SHP77 (cell line): ENCODE measurements at regions not wholly inside any gene's neighbourhood (a gene's known extent, or its start where the extent isn't known, plus 50 kb on each side); places are given as distances from the start of the nearest gene placed in this dataset.

Experiments used
- DNase-seq, 2 experiments: peaks; one replicate each; lab custom pipeline; 2025; lab: John Stamatoyannopoulos, UW

DNA sequence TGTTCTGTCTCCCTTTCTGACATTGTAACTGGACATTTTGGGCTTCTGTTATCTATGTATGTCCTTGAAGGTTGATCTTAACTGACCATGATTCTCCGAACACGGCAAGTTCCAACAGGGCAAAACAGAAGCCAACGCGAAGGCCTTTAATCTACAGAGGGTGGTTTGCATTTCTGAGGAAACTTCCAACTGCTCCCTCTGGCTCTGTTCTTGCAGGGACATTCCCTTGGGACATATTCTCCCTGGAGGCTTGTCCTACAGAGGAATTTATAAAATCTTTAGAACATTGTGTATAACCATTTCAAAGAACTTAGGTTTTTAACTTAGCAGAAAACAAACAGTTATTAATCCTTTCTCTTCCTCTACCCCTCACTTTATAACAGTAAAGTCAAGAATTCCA is 189.0 kb upstream of the CDYL start:
- no peak for DNase-seq

DNA sequence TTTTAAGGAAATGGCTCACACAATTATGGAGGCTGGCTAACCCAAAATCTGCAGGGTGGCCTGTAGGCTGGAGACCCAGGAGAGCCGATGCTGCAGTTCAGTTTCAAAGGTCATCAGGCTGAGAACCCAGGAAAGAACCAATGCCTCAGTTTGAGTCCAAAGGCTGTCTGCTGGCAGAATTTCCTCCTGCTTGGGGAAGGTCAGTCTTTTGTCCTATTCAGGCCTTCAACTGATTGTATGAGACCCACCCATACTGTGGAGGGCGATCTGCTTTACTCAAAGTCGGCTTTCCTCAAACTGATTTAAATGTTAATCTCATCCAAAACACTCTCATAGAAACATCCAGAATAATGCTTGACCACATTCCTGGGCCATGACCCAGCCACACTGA is 189.7 kb upstream of the CDYL start:
- no peak for DNase-seq

DNA sequence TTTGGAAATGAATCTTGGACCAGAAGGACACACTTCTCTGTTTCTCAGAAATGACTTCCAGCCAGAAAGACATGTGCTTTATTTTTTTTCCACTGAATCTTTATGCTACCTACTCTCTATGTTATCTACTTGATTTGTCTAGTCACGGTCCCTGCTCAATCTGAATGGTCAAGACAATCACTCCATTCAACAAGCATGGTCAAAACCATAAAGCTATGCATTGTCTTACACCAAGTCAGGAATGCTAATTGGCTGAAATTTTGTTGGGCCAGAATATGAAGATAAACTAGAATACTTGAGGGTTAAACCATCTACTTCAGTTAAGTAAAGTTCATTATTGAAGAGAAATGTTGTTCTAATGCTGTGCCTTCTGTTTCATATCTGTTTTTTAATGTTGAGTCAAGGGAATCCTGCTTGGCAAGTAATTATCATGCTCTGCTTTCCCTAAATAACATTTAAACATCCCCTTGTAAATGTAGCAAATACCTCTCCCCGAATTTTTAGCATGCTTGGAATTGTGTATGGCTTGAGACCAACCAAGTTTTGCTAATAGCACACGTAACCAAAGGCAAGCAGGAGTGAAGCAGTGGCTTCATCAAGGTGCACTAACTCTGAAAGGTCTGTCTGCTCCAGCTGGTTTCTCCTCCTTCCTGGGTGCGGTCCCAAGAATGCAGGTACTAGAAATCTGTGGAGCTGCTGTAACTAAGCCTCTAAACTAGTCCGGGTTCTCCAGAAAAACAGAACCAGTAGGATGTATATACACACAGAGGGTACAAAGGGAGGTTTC is 190.3 kb upstream of the CDYL start:
- DNase-seq = no peak

DNA sequence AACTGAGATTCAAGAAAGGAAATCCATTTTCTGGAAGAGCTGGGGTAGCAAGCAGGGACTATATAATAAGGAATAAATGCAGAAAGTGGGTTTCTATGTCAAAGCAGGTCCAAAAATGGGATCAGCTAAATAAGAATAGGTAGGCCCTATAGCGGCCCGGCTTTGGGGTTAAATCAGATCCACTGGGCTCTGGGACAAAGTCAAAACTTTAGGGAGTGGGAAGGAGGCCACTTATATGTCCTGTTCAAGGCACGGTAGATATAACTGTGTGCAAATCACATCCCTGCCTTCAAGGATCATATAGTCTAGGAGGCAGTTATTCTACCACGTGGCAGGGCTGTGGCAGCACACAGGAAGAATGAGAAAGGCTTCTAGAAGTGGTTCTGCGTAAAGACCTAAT is 191.4 kb upstream of the CDYL start:
- DNase-seq = no peak

DNA sequence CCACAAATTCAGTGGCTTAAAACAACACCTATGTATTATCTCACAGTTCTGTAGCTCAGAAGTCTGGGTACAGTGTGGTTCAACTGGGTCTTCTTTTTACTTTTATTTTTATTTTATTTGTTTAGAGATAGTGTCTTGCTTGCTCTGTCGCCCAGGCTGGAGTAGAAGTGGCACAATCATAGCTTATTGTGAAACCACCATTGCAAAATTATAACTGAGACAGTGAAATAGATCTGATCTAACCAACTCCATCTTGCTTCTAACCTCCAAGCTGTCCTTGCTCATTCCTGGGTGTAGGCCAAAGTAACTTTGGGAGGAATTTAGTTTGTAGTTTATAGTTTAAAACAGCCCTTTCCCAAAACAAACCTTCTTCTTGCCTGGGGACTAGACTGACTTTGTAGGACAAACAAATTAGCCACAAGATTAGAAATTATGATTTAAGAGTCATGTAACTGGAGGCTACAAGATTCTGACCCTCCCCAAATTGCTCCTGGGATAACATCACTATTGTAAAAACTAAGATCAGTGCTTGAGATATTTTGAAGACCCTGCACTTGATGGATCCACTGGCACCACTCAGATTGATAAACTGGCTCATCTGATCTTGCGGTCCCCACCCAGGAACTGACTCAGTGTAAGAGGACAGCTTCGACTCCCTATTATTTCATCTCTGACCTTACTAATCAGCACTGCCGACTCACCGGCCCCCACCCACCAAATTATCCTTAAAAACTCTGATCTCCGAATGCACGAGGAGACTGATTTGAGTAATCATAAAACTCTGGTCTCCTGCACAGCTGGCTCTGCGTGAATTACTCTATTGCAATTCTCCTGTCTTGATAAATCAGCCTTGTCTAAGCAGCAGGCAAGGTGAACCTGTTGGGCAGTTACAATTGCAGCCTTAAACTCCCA is 193.4 kb upstream of the CDYL start:
- no peak for DNase-seq

DNA sequence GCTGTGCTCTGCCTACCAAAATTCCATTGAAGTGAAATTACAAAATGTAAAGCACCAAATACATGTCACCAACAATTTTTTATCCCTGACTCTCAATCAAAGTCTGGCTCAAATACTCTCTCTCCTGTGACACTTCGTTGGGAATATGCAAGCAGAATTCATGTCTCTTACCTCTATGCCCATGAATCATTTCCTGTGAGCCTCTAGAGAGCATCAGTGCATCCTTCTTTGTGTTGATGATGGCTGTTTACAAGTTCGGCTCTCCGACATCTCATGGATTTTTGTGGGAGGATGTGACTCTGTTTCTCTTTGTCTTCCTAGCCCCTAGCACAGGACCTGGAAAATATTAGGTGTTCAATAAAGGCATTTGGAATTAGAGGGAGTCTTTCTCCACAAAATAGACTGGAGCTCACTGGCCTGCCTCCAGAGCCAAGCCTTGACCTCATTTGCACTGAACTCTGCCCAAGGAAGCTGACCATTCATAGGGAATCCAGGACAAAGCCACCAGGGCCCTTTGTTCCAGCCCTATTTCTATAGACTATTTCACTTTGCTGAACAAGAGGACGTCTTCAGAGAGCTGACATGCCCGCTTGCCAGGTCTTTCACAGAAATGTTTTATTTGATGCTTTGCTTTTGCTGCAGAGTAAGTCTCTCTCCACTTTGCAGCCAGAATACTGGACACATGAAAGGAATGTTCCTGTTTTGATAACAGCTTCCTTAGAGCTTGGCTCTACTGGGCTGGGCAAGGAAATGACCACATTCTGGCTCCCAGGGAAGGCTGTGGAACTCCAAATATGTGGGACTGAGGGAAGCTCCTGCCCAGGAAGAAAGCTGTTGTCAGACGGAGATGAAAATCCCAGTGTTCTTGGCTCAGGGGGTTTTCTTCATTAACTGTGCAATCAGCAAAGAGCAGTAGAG is 194.5 kb upstream of the CDYL start:
- DNase-seq = no peak

DNA sequence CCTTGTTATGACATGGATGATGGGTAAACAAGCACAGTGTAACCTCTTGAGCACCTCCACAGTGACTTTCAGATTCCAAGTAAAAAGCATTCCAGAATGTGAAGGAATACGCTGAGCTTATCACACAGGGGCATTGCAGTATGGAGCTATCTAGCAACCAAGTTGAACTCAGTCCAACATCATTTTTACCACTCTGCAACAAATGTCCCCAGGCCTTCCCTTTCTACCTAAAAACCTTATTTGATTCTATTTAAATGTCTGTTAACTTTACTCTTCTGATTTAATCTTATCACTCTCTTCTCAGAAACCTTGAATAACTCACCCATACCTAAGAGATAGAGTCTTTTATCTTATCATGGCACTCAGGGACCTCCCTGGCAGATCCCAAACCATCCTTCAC is 195.8 kb upstream of the CDYL start:
- no peak for DNase-seq

DNA sequence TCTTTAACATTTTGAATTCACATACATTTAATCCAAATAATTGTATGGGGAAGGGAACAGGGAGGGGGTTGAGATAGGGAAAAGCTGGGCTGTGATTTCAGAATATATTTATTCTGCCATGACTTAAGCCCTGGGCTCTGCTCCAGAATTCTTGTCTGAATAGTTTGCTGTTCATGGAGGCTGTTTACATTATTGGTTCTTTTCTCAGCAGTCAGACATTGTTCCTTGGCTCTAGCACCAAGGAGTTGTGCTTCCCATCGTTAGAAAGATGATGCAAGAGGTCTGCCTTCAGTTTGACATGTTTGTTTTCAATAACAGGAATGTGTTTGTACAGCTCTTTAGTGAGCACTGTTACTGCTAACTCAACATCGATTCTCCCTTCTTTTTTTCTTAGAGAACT is 198.8 kb upstream of the CDYL start:
- no peak for DNase-seq

DNA sequence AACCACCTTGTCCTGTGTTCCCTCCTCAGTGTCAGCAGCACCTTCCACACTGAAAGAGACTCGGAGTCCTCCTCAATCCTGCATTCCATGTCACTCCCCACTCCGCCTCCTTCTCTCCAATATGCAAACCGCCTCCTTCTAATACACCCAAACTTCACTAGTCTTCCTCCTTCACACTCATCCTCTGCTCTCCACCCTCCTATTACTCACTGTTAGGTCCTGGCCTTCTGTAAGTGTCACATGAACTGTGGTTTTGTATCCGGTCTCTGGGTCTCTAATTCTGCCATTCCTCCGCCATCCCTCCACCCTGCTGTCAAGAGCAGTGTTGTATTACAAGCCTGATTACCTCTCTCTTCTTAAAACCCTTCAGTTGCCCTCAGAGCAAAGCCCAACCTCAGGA is 200.5 kb upstream of the CDYL start:
- DNase-seq = no peak

DNA sequence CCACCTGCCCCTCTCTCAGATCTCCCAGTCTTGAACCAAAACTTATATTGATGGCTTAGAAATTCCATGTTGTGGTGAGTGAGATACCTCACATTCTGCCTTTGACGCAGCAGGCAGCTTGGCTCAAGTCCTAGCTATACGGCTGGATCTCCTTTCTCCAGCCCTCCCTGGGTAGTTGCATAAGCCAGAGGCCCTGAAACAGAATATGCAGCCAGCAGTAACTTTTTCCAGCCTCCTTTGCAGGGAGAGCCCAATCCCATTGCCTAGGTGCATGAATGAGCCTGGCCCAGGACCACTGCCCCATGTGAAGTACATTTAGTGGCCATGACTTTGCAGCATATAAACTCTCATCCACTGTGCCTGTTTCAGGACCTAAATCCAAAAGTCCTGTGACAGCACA is 202.2 kb upstream of the CDYL start:
- DNase-seq = no peak

DNA sequence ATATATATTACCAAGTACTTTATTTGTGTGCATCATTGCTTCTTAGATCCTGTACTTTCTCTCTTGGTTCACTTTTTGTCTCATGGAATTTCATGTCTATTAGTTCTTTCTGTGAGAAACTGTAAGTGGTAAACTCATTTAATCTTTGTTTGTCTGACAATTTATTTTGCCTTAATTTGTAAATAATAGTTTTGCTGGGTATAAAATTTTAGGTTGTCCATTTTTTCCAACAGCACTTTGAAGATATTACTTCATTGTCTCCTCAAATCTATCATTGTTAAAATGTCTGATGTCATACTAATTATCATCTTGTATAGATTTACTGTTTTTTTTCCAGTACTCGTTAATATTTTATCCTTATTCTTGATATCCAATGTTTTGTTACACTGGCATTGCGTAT is 205.2 kb upstream of the CDYL start:
- DNase-seq = no peak

DNA sequence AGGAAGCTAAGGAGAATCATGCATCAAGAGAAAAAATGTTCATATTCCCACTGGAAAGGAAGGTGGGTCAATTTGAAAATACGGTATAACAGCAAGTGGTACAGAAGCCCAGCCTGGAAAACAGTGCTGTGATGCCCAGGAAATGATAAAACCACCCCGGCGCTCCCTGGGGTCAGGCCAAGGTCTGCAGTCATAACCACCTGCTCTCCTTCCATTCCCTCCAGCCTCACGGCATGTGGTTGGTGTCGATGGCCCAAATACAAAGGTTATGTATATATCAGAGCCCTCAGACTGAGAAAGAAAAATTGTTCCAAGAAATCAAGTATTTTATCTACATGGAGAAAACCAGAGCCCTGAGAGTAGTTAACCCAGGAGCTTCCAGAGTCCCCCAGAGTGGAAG is 208.1 kb upstream of the CDYL start:
- no peak for DNase-seq

DNA sequence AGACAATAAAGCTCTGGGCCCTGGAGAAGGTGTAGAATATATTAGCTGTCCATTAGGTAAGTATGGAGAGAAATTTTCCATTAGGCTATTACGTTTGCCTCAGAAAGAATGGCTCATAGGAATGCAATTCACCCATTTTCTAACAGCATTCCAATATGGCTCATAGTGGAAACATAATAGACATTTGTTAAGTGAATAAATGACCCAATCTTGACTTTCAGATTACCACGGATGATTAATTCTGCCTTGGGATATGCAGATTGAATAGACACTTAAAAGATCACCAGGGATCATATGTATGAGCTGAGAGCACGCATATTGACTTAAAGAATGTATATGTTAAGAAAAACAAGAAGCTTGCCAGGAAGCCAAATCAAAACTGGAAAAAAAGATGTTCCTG is 209.1 kb upstream of the CDYL start:
- no peak for DNase-seq

DNA sequence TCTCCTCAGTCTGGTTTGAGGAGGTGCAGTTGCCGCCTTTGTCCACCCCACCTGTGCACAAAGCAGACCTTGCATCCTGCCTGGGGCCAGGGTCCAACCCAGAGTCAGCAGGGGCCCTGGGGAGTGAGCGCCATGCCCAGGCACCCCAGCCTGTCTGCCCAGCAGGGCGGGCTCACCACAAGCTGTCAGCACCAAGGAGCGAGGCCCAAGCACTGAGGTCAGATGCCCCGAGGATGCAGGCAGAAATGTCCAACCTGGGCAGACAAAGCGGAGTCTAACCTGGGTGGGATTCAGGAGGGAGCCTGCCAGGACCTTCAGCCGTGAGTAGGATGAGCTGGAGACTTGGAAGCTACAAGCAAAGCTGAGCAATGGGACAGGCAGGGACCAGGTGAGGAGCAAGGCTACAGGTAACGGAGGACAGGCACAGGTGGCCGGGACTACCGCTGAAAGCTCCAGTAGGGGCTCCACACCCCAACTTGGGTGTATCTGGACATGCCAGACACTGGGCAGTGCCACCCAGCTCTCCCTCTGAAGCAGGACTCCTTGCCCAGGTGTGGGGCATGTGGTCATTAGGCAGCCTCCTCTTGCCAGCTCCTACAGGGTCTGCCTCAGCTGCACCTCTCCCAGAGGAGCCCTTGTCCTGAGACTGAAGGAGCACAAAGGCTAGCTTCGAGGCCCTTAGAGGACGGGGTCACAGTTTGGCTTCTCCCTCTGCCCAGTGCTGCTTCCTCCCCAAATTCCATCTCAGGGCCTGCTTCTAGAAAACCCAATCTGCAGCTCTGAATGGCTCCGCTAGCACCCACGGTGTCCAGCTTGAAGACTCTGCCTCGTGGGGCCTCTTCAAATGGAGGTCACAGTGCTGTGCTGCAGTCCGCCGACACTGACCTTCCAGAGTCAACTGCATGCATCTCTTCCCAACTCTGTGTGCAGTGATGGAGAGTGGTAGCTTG is 210.6 kb upstream of the CDYL start:
- no peak for DNase-seq

DNA sequence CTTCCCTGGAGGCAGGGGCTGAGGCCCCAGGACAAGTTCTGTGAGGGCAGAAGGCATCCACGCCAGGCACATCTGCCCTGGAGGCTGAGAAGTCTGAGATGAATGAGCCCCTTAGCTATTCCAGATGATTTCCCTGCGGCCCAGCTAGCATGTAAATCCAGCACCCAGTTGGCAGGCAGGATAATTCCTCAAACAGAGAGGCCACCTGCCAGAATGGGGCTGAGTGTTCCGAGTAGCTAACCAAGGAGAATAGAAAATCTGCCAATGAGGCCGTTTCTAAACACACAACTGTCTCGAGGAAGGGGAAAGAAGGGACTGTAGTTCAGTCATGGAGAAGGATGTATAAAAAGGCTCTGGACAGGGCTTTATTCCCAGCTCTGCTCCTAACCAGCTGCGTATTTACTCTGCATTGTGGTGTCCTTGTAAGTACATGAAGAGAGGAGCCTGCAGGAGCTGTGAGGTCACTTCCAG is 211.4 kb upstream of the CDYL start:
- DNase-seq = no peak

DNA sequence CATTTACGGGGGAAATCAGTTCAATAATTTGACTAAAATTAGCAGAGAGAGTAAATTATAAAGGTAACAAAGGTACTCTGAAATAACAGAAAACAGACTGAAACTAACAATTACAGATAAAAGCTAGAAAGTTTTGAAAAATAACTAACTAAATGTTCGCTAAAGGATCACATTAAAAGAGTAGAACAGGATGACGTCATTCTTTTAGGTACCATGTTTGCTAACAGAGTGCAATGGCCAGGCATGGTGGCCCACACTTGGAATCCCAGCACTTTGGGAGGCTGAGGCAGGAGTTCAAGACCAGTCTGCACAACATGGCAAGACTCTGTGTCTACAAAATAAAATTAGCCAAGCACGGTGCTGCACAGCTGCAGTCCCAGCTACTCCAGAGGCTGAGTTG is 212.3 kb upstream of the CDYL start:
- no peak for DNase-seq

DNA sequence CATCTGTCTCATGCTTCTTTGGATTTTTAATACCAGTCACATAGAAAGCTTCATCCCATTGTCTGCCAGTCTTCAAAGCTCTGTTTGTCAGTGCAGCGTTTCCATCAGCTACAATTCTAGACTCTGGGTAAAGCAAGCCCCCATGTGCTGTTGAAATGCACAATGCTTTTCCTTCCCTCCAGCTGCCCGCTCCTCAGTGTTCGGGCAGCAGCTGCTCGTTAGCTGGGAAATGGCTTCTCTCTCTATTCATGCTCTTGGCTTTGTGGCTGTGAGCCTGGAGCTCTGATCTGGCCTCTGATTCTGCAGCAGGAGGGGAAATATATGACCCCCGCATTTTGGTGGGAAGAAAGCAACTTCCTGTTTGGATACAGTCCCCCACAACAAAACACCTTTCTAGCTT is 213.0 kb upstream of the CDYL start:
- DNase-seq = no peak

DNA sequence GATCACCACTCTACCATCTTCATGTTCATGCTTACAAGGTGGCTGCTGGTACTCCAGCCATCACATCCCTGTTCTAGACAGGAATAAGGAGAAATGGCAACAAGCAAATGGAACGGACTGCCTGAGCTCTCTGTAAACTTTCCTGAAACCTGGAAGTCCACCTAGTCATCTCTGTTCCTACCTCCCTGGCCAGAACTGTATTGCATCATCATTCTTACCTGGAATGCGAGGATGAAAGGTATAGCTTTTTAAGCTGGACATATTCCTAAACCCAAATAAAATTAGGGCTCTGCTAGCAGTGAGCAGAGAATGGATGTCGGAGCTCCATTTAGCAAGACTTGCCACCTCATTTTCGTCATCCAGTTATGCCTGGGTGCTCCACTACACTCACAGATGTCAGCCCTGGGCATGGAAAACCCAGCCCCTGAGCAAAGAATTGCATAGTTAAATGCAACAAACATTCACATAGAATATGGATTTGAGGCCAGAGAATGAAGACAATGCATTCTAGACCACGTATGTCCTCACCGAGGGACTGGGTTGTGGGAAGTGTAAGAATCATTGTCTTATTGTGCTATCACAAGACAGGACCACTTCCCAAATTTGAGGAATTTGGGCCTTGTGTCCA is 214.3 kb upstream of the CDYL start:
- DNase-seq = no peak

DNA sequence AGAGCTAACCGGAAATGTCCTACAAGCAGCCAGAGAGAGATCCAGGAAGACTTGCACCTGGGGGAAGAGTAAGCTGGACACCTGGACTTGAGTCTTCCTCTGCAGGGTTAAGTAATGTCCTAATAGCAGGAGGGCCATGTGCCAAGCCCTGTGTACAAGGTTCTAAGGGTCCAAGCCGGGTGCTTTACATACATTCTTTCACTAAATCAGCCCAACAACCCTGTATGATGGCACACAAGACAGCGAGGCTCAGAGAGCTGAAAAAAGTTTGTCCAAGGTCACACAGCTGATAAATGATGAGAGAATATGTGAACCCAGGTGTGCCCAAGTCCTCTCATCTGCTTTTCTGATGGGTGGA is 215.1 kb upstream of the CDYL start:
- no peak for DNase-seq

DNA sequence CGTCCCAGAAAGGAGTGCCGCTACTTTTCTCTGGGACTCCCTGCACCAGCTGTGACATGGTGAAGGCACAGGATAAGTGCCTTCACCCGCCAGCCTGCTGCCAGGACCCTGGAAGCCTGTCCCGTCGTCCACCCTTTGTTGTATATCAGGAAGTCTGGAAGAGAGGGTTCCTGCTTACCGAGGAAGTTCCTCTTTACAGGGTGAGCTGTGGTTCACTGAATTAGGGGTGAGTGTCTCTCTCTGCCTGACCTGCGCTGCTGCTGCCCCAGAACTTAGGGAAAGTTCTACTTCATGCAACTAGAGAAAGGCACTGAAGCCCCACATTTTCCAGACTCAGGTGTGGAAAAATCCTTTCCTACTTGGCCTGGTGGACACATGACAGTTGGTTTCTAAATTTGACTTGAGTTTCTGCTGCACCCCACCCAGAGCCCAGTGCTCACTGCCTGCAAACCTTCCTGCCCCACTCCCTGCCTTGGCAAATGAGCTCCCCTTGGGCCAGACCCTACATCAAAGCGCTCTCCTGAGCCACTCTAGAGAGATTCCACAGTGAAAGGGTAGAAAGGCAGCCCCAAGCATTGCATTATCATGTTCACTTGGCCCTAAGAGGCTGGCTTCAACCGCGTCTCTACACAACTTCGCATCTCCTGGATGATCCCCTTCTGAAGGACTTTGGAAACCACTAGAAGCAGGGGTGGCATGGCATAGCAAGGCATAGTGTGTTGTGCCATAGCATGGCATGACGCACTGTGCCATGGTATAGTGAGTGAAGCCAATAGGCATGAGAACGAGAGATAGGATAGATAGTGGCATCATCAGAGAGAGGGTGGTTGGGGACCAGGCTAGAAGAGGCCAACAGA is 215.8 kb upstream of the CDYL start:
- no peak for DNase-seq
